GM03348 (cell line): ENCODE measurements at regions not wholly inside any gene's neighbourhood (a gene's known extent, or its start where the extent isn't known, plus 50 kb on each side); places are given as distances from the start of the nearest gene placed in this dataset.

Experiments
- DNase-seq: peaks from one replicate; pipeline ENCODE4 v3.0.0; 2012; ENCODE audit warnings: low spot score

- no peak for DNase-seq
These were observed 76.6 kb upstream of the PRDX6 start for GRCh38 chr1:173400387-173400995.

GRCh38 chr1:173403996-173404395 is 73.1 kb upstream of the PRDX6 start:
- no peak for DNase-seq

GRCh38 chr1:173405281-173405680 is 71.9 kb upstream of the PRDX6 start:
- DNase-seq = no peak

- DNase-seq = peak; percentile 61
These were observed 71.3 kb upstream of the PRDX6 start for GRCh38 chr1:173405834-173406233.

GRCh38 chr1:173406783-173407230 is 70.3 kb upstream of the PRDX6 start:
- no peak for DNase-seq

- DNase-seq = no peak
These were observed 69.3 kb upstream of the PRDX6 start for GRCh38 chr1:173407846-173408245.

GRCh38 chr1:173408886-173409285 is 68.2 kb upstream of the PRDX6 start:
- DNase-seq = no peak

GRCh38 chr1:173409613-173410012 is 67.5 kb upstream of the PRDX6 start:
- DNase-seq = peak; percentile 79

GRCh38 chr1:173410133-173410793 is 66.9 kb upstream of the PRDX6 start:
- no peak for DNase-seq

- no peak for DNase-seq
These were observed 66.3 kb upstream of the PRDX6 start for GRCh38 chr1:173410794-173411236.

GRCh38 chr1:173411835-173412742 is 65.0 kb upstream of the PRDX6 start:
- DNase-seq = peak; percentile 85

- no peak for DNase-seq
These were observed 63.8 kb upstream of the PRDX6 start for GRCh38 chr1:173413271-173413707.

GRCh38 chr1:173414136-173414535 is 63.0 kb upstream of the PRDX6 start:
- no peak for DNase-seq

- no peak for DNase-seq
These were observed 62.5 kb upstream of the PRDX6 start for GRCh38 chr1:173414539-173415226.

- no peak for DNase-seq
These were observed 61.6 kb upstream of the PRDX6 start for GRCh38 chr1:173415490-173415889.

- no peak for DNase-seq
These were observed 61.2 kb upstream of the PRDX6 start for GRCh38 chr1:173415905-173416450.

GRCh38 chr1:173417563-173417962 is 59.6 kb upstream of the PRDX6 start:
- no peak for DNase-seq

- peak; percentile 68 for DNase-seq
These were observed 58.8 kb upstream of the PRDX6 start for GRCh38 chr1:173418107-173418985.

GRCh38 chr1:173420330-173420806 is 56.8 kb upstream of the PRDX6 start:
- DNase-seq = peak; percentile 63

GRCh38 chr1:173421286-173421685 is 55.8 kb upstream of the PRDX6 start:
- no peak for DNase-seq

GRCh38 chr1:173421789-173422188 is 55.3 kb upstream of the PRDX6 start:
- DNase-seq = no peak
